Activated T-cell treated with anti-CD3 and anti-CD28 coated beads, Interleukin-2, amount 50 U/mL, for 1 hour (primary cell): ENCODE measurements at regions not wholly inside any gene's neighbourhood (a gene's known extent, or its start where the extent isn't known, plus 50 kb on each side); places are given as distances from the start of the nearest gene placed in this dataset.

Experiments
- DNase-seq: peaks from one replicate; pipeline ENCODE4 v3.0.0-alpha.2; 2020

DNA sequence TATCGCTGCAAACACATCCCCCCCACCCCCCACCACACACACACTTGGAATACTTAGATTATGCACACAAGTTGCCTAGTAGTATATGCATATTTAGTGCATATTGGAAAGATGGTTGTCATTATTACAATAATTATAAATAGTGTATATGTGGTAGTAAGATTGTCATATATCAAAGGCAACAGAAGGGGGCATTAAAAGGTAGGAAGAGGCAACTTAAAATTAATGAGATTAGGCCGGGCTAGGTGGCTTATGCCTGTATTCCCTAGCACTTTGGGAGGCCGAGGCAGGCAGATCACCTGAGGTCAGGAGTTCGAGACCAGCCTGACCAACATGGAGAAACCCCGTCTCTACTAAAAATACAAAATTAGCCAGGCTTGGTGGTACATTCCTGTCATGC, 52.1 kb downstream of the GSC start:
- DNase-seq, result no peak

DNA sequence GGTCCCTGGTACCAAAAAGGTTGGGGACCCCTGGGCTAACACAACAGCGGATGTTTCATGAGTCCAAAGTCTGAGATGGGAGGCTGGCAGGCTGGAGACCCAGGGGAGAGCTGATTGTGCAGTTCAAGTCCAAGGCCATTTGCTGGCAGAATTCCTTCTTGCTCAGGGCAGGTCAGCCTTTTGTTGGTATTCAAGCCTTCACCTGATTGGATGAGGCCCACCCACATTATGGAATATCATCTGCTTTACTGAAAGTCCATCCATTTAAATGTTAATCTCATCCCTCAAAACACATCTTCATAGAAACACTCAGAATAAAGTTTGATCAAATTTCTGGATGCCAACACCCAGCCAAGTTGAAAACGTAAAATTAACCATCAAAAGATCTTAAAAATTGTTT, 52.9 kb downstream of the GSC start:
- DNase-seq, result no peak

DNA sequence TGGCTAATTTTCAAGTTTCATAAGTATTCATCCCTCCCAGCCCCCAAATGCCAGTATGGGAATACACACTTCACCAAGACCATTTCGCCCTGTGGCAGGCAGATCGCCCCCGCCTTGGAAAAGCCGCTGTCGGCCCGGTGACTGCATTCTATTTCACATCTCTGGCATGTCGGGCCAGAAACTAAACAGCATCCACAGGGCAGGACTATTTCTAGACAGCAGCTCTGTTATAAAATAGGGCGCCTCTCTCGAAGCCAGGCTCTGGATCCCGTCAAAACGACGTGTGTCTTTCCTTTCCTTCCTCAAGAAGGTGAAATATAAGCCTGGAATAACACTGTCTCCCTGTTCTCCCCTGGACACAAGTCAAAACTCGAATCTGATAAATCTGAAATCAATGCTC, 56.8 kb downstream of the GSC start:
- no peak for DNase-seq

DNA sequence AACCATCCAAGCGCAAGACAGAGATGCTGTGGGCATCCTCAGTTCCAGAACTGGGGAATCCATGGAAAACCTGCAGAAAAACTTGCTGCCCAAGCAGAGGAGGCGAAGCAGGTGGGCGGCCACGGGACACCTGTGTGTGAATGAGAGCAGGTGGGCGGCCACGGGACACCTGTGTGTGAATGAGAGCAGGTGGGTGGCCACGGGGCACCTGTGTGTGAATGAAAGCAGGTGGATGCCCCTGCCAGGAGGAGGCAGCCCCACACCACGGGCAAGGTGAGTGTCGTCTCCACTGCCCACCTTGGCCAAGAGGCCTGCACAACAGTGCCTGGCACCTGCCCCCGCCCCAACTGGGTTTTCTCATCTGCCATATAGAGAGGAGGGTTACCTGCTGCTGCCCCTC, 59.2 kb downstream of the GSC start:
- DNase-seq, result no peak

DNA sequence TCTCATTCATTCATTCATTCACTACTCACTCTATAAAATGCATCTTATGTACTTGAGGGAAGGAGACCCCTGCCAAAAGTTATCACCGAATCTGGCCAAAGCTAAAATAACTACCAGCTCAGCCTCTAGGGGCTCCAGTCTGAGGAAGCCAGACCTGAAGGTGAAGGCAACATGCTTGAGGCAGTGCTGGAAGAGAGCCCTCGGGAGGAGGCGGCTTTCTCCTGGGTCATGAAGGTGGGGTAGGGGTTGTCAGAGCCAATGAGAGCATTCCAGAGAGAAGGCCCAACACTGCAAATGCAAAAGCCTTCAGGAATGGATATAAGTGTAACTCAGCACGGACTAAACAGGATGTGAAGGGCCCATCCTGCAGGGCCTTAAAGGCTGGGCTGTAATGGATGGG, 62.4 kb downstream of the GSC start:
- DNase-seq, result no peak

DNA sequence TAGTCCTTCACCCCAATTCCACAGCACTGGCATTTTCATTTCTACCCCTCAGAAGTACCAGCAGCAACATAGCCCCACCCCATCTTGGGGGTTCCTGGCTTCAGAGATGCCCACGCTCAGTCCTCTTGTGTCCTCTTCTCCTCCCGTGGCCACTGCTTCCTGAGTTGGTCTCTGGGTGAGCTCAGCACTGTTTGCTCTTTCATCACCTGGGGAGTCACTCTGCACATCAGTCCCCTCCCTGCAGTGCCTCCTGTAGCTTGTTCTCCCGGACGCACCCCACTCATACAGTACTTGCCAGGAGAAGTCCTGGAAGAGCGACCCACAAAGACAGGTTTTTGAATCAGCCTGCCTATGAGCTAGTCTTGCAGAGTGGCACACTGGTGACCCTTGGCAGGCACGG, 63.8 kb downstream of the GSC start:
- DNase-seq, result no peak

DNA sequence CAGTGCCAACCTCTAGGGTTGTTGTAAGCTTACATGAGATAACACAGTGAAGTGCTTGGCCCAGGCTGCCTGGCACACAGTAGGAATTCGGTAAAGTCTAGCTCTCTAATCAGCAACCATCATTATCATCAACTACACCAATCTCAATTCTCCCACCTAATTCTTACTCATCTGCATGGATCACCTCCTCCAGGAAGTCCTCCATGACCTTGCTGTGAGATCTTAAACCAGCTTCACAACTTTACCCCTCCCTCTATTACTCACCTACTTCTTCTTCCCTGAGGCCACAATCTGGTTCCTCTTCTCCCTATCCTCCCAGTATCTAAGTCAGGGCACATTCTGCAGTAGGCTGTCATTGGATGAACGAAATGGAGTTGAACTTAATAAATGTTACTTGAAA, 67.3 kb downstream of the GSC start:
- no peak for DNase-seq

DNA sequence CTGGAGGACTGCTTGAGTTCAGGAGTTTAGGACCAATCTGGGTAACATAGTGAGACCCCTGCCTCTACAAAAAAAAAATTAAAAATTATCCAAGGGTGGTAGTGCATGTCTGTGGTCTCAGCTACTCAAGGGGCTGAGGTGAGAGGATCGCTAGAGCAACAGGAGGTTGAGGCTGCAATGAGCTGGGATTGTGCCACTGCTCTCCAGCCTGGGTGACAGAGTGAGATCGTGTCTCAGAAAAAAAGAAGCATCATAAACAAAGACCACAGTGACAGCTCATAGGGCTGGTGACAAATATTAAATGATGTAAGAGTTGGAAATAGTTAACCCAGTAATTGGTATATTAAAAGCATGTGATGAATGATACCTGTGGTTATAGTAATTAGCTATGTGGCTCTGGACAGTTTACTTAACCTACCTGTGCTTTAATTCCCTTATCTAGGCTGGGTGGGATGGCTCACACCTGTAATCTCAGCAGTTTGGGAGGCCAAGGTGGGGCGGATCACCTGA, 68.0 kb downstream of the GSC start:
- DNase-seq, result no peak

DNA sequence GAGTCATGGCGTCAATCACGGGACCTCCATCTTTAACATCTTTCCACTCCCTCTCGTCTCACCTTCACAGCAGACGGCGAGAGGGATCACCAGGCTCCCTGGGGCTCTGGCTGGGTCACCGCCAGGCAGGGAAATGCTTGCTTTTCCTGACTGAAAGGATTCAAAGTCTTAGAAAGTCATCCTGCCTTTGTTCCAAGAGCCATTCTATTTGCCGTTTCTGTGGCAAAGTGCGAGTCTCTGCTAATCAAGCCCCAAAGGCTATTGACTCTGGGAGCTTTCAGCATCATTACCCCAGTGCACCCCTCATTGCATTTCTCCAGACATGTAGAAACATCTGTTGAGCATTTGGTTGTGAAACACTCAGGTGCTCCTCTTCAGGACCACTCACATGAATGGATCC, 69.6 kb downstream of the GSC start:
- DNase-seq, result no peak

DNA sequence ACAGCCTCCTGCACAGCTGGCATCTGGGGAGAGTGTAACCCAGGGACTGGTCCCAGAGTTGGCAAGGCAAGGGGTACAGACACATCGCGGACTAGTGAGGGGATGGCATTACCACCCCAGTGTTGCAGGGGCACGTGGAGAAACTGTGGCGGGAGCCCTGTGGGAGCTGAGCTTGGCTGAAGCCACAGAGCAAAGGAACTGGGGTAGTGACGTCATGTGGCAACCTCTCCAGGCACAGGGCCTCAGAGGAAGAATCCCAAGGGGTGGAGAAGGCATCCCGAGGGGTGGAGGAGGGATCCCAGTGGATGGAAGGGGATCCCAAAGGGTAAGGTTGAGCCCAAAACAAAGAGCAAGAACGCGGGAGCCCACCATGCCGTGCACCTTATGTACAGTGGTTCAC, 70.1 kb downstream of the GSC start:
- no peak for DNase-seq

DNA sequence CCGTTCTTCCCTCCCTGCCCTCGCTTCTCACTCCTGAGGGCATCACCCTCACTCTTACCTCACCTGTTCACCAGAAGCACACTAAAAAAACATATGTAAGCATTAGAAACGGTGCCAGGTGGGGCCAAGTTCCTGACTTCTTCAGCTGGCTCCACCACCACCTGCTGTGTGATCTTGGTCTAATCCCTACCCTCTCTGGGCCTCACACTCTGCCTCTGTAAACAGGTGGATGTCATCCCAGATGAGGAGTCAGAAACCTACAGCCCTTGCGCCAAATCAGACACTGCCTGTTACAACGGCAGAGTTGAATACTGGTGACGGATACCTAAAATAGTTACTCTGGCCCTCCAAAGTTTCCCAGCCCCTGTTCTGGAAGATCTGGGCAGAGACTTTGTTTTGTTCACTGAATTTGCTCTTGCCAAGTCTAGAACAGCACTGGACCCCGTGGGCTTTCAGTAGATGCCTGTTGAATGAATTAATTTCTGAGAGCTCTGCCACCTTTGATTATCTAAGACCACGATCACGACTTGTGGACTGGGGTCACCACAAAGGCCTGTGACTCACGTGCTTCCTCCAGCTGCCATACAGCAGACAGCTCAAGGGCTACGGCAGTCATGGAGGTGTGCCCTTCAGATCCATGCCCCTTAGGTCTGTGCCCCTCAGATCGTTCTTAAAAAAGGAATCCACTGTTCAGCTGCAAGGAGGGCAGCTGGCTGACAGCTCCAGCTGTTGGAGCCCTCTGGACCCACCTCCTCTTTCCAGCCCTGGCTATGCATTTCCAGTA, 71.9 kb downstream of the GSC start:
- DNase-seq, result no peak

DNA sequence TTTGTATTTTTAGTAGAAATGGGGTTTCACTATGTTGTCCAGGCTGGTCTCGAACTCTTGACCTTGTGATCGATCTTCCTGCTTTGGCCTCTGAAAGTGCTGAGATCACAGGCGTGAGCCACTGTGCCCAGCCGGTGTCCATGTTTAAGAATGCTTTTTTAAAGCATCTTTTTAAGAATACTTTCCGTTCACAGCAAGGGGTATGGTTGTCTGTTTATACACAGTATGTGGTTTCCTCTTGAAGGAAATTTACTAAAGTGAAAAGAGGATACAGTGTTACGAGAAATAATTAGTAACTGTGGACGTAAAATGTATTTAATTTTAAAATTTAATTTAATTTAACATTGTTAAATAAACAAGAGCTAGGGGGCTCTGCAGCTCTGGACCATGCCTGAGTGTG, 73.4 kb downstream of the GSC start:
- DNase-seq, result no peak

DNA sequence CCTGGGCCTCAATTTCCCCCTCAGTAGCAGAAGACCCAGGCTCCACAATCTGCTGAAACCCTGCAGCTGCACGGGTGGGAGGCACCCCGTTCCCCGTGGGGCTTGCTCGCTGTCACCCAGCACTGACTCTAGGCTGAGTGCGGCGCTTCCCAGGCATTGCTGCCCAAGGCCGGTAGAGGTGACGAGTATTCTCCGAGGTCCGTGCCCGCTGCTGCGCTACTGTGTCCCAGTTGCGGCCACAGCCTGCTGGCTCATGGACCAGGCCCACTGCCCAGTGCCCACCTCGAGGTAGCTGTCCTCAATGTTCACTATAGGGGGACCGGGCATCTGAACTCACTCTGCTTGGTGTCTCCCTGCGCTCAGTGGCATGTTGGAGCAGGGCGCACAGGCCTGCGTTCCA, 74.7 kb downstream of the GSC start:
- DNase-seq, result no peak

DNA sequence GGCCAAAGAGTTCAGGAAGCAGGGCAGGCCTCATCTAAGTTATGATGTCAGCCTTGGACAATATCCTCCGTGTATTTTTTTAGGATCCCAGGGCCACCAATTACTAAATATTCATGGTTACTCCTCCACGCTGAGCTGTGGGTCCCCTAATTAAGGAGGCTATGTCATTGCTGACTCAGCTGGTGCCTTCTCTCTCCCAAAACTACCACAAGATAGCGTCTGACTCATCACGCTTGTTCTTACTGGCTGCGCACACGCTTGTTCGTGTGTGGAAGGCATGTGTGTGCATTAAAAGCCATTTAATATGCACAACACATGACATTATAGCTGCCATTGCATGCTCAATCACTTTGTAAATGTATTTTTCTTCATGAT, 78.3 kb downstream of the GSC start:
- DNase-seq, result no peak

DNA sequence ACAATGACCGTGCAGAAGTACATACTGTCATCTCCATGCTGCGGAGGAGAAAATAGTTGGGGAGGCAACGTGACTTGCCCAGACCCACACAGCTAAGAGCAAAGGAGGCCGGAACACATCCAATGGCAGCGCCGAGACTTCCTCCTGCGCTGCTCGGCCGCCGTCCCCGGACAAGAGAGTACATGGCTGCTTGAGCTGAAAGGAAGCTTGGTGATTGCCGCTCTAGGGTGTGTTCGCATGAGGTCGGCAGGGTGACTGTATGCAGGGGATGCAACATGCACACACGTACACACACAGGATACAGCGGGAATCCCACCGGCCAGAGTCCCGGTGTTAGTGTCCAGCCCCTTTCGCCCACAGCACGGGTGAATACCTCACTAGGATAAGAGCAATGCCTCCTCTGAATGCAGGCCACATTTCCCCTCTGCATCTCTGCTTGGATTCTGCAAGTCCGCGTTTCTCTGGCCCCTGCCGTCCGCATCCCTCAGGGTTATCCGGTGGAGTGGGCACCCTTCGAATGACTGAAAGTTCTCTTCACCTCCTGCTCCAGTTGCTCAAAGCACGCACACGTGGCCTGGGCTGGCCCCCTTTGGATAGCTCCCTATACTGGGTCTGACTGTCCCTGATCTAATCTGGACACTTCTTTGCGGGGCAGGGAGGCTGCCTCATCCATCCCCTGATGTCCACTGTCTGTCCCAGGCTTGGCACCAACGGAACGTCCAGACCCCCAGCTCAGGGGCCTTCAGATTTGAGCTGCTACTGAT, 78.8 kb downstream of the GSC start:
- no peak for DNase-seq

DNA sequence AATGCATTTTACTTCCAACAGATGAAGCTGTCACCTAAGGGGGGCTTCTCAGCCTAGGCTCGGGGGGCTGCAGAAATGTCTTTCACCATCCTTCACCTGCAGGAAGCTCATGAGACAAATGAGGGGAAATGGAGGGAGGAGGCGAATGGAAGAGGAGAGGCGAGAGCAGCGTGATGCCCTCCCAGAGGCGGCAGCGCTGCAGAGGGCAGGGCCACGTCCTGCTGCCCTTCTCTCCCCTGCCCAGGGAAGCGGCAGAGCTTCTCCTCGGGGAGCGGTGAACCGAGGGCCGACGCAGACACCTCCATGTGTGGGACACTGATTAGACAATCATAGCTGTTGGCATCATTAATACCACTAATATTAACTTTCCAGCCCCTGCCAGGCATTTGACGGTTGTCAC, 78.3 kb downstream of the SERPINA3 start:
- DNase-seq, result no peak

DNA sequence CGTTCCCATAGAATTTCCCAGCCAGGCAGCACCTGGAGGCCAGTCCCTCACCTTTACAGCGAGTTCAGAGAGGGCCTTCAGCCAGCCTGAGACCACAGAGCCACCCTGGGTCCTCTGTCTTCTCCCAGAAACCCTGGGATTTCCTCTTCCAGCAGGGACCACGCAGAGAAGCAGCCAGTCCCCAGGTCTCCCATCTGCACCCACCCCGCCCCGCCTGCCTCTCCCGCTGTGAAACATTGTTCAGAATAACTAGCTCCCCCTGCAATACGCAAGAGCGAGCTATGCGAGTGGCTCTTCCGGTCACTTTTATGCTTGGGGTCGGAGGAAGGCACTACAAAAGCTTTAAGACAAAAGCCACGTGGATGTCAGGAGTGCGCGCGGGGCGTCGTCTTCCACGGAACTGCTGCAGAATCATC, 77.8 kb downstream of the SERPINA3 start:
- DNase-seq, result no peak

DNA sequence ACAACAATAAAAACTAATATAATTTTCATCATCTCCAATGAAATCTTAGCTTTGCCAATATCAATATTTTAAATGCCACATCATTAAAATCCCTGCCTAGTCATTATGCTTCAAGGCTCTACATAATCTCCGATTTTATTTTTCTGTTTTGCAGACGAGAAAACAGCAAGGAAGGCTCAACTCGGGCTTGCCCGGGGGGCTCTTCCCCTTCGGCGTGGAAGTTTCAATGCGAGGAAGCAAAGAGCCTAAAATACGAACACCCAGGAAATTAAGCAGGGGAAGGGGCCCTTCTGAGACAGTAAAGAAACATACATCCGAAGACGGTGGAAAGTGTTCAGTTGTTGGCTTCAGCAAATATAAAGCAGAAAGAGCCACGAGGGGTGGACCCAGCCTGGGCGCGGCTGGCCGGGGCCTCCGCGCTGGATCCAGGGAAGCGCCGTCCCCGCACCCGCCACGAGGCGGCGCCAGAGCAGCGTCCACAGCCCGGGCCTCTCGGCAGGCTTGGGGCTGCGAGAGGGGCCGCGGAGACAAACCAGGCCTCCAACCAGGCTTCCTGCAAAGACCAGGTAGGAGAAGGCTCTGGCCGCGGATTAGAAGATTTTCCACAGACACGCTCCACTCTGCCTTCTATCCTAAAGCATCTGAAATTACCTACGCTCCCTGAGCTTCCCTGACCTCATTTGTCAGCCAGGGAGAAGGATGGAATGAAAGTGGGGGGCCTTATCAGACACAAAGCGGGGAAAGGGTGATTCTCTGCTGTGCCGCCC, 77.2 kb downstream of the SERPINA3 start:
- DNase-seq, result peak; percentile 44

DNA sequence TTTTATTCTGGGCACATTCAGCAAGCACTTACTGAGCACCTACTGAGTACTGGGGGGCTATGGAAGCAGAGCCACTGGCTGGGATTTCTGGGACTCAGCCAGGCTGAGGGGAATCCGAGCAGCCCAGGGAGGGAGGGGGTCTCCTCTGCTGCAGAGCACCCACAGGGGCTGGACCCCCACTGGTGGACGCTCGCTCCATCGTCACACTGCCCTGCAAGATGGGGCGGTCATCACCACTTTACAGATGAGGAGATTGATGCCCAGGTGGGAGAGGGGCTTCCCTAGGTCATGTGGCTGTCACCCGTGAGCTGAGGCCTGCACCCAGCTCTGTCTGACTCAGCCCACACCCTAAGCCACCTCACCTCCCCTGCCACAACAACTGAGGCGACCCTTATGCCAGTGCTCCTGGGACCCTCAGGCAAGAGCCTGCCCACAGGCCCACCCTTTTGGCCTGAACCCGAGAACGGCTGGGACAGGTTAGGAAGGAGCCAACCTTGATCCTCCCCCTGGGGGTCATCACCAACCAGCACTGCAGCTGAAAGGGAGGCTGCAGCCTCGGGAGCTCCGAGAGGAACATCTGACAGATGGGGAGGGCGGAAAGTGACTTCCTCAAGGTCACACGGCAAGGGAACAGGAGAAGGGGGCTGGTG, 74.4 kb downstream of the SERPINA3 start:
- DNase-seq, result no peak

DNA sequence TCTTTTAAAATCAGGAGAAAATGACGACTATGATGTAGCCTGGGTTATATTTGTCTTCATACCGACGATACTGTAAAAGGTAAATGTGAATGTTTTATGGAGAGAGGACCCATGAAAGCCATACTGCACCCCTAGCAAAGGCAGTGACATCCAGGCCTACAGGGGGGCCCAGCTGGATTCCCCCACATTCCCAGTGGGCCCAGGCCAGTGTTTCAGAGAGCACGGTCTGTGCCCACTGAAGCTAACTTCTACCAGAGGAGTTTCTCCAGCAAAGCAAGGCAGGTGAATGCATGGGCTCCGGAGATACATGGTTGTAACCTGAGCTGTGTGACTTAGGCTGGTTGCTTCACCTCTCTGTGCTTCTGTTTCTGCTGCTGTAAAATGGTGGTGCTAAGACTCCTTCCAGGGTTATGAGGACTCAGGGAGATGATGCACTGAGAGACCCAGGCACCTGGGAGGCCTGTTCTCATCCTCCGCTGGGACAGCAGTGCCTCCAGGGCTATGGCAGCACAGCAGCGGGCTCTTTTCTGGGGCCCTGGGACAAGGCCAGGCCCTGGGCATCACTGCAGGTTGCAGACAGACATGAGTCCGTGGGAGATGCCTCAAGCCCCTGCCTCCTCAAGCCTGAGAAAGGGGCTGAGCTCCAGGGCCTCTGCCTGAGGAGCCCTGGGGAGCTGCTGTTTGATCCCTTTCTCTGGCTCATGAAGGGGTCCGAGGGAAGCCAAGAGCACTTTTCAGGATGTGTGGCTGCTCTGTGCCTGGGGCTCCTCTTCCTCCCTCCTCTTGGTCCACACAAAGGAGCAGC, 73.7 kb downstream of the SERPINA3 start:
- DNase-seq, result no peak

DNA sequence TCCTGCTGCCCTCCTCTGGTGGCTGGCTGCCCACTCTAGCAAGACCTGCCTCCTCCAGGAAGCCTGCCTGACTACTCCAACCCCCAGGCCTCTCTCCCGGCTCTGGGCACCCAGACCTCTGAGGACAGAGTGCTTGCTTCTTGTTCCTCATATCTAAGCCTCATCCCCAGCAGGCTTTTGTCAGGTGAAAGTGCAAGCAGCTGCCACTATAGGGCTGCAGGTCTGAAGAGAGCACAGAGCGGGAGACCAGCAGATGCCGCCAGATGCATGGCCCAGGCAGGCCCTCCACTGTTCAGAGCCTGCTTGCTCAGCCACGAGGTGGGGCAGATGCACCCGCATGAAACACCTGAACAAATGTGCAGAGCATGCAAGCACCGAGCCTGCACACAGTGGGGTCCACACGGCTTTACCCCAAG, 73.0 kb downstream of the SERPINA3 start:
- DNase-seq, result no peak

DNA sequence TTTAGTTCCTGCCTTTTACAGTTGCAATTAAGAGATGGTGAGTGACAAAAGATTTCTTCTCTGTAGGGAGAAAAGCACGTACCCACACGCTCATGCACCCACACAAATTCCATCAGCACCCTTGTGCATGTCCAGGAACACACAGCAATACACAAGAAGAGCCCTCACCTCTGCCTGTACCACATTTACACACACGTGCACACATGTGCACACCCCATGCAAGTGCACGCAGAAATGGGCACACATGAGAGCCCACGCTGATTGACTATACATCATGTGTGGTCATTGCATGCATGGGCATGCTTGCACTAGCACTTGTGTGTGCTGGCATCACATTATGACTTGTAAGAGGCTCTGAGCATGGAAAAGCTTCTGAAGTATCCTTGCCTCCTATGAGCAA, 70.5 kb downstream of the SERPINA3 start:
- no peak for DNase-seq
